HFF-Myc (cell line): ENCODE measurements at regions not wholly inside any gene's neighbourhood (a gene's known extent, or its start where the extent isn't known, plus 50 kb on each side); places are given as distances from the start of the nearest gene placed in this dataset.

Source experiments
- DNase-seq: peaks from one replicate; pipeline ENCODE4 v3.0.0-alpha.2; 2011; ENCODE audit warnings: low read depth; ENCODE audit errors: extremely low read depth
- H3K4me3 ChIP-seq: replicated peaks from 2 replicates; pipeline ENCODE4 v1.5.1; 2011; ENCODE audit warnings: low read depth, mild to moderate bottlenecking, control low read depth, low read length
- TF ChIP-seq, protein P1 (sequence below): IDR thresholded peaks from 2 replicates; pipeline ENCODE4 v1.5.1; 2012; ENCODE audit warnings: mild to moderate bottlenecking, low read depth, low read length, control low read depth; ENCODE audit errors: missing control alignments

DNA sequence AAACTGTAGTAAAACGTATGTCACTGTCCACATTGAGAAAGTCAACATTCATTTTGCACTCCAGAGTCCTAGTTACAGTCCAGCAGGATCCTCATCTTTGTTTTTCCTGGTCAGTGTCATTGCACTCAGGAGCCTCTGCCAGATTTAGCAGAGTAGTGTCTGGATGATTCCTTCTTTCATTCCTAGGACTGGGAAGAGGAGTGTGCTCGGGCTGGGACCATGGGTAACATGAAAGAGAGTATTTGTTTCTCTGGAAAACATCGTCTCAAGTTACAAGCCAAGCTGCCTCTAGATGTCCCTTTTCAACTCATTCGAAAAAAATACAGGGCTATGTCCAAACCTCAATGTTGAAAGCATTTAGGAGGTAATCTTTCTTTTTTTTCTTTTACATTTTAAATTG lies 69.9 kb upstream of the TNIP3 start:
- TF ChIP-seq, protein P1, sequence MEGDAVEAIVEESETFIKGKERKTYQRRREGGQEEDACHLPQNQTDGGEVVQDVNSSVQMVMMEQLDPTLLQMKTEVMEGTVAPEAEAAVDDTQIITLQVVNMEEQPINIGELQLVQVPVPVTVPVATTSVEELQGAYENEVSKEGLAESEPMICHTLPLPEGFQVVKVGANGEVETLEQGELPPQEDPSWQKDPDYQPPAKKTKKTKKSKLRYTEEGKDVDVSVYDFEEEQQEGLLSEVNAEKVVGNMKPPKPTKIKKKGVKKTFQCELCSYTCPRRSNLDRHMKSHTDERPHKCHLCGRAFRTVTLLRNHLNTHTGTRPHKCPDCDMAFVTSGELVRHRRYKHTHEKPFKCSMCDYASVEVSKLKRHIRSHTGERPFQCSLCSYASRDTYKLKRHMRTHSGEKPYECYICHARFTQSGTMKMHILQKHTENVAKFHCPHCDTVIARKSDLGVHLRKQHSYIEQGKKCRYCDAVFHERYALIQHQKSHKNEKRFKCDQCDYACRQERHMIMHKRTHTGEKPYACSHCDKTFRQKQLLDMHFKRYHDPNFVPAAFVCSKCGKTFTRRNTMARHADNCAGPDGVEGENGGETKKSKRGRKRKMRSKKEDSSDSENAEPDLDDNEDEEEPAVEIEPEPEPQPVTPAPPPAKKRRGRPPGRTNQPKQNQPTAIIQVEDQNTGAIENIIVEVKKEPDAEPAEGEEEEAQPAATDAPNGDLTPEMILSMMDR, result no peak
- no peak for DNase-seq
- no peak overlapping the region for H3K4me3 ChIP-seq

DNA sequence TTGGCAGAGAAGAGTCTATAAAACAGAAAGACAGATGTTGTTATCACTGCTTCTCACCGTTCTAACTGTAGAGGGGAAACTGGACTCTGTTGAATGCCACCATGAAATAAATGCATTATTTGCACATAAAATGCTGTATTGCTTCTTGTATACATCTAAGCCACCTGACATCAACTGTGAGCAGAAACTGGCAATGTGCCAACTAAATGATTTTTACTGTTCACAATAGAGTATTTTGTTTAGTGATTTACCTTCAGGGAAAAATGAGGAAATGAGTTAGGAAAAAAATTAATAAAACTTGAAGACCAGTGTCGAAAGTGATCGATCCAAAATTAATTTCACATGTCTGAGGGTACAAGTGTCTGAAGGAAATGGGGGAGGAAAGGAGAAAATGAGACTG lies 65.9 kb upstream of the TNIP3 start:
- no peak for DNase-seq
- H3K4me3 ChIP-seq, result no peak overlapping the region
- TF ChIP-seq, protein P1, result no peak

DNA sequence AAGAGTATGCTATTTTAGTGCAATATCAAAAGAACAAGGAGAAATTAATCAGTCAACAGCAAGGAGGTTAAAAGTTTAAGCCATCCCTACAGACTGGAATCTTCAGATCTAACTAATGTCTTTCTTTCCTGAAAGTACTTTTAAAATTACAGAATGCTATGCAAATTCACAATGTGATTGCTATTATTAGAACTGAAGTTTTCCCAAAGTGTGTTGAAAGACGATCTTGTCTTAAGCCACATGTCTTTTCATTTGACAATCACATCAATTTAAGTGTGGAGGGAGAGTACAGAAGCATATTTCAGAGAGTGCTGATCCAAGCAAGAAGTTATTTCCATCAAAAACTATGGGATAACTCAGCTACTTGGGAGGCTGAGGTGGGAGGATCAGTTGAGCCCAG lies 64.7 kb upstream of the TNIP3 start:
- DNase-seq, result no peak
- TF ChIP-seq, protein P1, result no peak
- no peak overlapping the region for H3K4me3 ChIP-seq

DNA sequence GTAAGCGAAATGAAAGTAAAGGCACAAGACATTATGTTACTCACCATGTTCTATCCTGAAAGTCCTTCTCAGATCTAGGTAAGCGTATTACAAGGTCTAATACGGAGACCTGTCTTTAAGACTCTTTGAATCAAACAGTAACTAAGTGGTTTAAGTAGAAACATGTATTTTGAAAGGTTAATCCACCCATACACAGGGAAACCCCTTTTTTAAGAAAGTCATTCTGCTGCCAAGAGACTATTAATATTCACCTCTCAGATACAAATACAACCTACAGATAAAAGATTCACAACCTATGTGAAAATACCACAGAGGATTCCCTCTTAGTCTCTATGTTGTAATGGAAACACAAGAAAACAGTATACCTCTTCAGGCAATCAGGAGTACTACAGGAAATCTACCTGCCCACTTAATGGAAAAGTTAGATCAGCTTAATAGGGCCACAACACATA lies 63.2 kb upstream of the TNIP3 start:
- no peak for DNase-seq
- H3K4me3 ChIP-seq, result no peak overlapping the region
- TF ChIP-seq, protein P1, result no peak

DNA sequence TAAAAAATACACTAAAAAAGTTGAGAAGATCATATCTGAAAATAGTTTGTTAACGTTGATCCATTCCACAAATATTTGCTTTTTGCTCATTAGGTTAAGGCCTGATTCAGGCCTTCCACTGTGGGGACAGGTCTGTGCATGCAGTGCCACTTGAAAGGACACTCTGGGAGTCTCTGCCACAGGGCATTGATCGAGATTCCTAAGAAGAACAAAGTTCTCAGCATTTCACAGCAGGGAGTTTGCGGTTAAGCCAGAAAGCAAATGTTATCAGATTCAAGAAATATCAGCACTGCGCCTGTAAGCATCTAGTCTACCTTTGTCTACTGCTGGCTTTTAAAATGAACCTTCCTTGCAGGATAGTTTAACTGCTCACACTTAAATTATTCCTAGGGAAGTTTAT lies 62.2 kb upstream of the TNIP3 start:
- TF ChIP-seq, protein P1, result no peak
- no peak for DNase-seq
- H3K4me3 ChIP-seq, result no peak overlapping the region

DNA sequence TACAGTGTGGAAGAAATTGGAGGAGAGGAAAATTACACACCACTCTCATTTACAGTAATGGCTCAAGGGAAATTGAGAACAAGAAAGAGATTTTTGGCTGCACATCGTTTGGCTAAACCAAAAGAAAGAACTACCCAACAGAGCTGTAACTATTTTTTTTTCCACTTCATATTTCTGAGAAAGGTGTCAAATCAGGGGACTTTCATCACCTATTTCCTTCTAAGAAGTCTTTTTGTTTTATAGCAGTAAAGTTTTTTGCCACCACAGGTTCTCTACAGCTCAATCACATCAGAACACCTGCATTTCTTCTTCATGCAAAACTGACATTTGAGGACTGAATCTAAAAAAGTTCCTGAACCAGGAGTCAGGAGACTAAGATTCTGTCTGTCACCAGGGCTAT lies 57.5 kb upstream of the TNIP3 start:
- no peak for DNase-seq
- TF ChIP-seq, protein P1, result no peak

DNA sequence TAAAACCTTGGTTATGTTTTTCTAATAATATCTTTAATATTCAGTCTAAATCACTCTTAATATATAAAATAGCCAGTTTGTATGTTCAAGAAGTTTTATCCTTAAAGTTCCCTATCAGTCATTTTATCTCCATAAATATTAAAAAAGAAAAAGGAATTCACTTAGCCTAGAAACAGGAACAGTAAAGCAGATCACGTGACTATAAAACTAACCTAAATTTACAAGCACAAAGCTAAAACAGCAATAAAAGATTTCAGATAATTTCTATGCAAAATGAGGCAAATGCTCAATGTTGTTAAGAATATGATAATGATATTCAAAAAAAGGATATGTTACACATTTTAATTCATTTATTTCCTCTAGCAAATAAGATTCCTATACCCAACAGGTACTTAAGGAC lies 57.1 kb upstream of the TNIP3 start:
- TF ChIP-seq, protein P1, result no peak
- no peak for DNase-seq
- H3K4me3 ChIP-seq, result no peak overlapping the region

More for the DNA sequence above, 57.5 kb upstream of the TNIP3 start:
- H3K4me3 ChIP-seq, result no peak overlapping the region
